H1 (cell line): ENCODE measurements at regions not wholly inside any gene's neighbourhood (a gene's known extent, or its start where the extent isn't known, plus 50 kb on each side); places are given as distances from the start of the nearest gene placed in this dataset.

ENCODE experiments used
- CREB1 ChIP-seq: IDR thresholded peaks from 2 replicates; pipeline ENCODE4 v1.6.1; 2012; ENCODE audit warnings: inconsistent platforms
- CTBP2 ChIP-seq: IDR thresholded peaks from 2 replicates; pipeline ENCODE4 v1.7.0; 2011; ENCODE audit warnings: borderline replicate concordance, mild to moderate bottlenecking, moderate library complexity, mixed read lengths, low read length; ENCODE audit not compliant: insufficient read depth, insufficient read length
- EGR1 ChIP-seq: IDR thresholded peaks from 2 replicates; pipeline ENCODE4 v1.6.1; 2011; ENCODE audit warnings: low read depth, low read length, borderline replicate concordance
- POLR2AphosphoS5 ChIP-seq: IDR thresholded peaks from 2 replicates; pipeline ENCODE4 v1.6.1; 2011; ENCODE audit warnings: low read depth, low read length
- RXRA ChIP-seq: IDR thresholded peaks from 2 replicates; pipeline ENCODE4 v1.6.1; 2011; ENCODE audit warnings: low read depth, mild to moderate bottlenecking, low read length, moderate library complexity; ENCODE audit not compliant: insufficient read depth
- ZNF274 ChIP-seq: IDR thresholded peaks from 2 replicates; pipeline ENCODE4 v1.7.0; 2012; ENCODE audit warnings: low read length, borderline replicate concordance; ENCODE audit errors: extremely low read depth
- TF ChIP-seq, protein P1 (sequence below): IDR thresholded peaks from 2 replicates; pipeline ENCODE4 v1.6.1; 2012; ENCODE audit warnings: low read length, inconsistent platforms

DNA sequence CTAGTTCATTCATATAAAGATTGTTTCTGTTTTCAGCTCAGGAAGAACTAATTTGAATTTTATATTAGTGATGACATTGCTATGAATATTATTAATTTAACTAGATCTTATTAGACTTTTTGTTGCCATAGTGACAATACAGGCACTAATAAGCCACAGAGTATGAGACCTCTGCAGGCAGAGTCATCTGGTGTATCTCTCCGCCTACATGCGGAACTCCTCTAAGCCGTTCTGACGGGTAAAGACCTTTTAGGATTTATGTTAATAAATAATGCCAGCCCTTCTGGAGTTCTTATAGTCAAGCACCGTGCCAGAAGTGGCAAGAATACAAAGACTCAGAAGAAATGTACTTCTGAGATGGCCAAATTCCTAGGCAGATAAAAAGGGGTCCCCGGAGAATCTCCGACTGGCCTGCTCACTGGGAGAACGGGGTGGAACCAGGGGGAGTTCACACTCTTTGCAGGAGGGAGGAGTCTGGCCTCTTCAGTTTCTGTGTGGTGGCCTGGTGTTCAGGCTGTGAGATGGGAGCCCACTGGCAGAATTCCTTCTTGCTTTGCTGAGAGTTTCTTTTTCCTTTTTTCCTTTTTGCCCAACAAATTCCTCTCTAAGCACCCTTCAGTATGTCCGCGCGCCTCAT is 85.1 kb upstream of the IL12B start (continued):
- TF ChIP-seq POLR2AphosphoS5 (no peak), ZNF274 (no peak), RXRA (no peak), CREB1 (no peak), EGR1 (no peak), CTBP2 (no peak)
- TF ChIP-seq, protein P1, sequence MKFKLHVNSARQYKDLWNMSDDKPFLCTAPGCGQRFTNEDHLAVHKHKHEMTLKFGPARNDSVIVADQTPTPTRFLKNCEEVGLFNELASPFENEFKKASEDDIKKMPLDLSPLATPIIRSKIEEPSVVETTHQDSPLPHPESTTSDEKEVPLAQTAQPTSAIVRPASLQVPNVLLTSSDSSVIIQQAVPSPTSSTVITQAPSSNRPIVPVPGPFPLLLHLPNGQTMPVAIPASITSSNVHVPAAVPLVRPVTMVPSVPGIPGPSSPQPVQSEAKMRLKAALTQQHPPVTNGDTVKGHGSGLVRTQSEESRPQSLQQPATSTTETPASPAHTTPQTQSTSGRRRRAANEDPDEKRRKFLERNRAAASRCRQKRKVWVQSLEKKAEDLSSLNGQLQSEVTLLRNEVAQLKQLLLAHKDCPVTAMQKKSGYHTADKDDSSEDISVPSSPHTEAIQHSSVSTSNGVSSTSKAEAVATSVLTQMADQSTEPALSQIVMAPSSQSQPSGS: no peak
